ENCODE measurements at regions not wholly inside any gene's neighbourhood (a gene's known extent, or its start where the extent isn't known, plus 50 kb on each side); places are given as distances from the start of the nearest gene placed in this dataset.

DNA sequence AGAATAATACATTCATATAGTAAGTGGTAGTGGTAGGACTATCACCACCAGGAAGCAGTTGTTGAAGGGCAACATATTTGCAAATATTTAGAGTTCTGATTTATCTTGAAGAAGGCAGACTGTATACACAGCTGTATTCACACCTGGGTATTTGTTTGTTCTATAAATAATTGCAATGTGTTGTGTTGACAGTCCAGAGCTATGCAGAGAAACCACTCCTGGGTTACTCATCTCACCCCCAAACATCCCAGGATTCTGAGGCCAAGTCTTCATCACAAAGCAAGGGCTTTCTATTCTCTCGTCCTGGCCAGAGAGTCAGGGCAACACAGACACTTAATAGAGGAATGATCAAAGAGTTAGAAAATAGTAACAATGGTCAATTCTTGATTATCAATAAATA, 102.1 kb upstream of the FAT3 start:
- ATAC-seq (ENCODE audit: low read depth) = no peak
- H2BK120ac ChIP-seq (ENCODE audit: low read depth, low read length) = no peak overlapping the region
- no CpG with 5 or more reads among the region's 1 CpG for WGBS, 2 experiments (ENCODE audit: extremely low coverage in 2 of 2, insufficient read length in 1 of 2)
- H2BK5ac ChIP-seq (ENCODE audit: low read depth, low read length, poor library complexity, severe bottlenecking) = no peak overlapping the region
- peaks cover 3% of the 10 kb centered on the region; the same call in 1 of the 2 replicates for H3K9me3 ChIP-seq (ENCODE audit: control insufficient read depth, insufficient read depth, low read length)
- intact Hi-C loops (cut with micrococcal nuclease) = no loop called here
- no peak overlapping the region for H4K5ac ChIP-seq (ENCODE audit: low read depth, low read length)
- no peaks in the 10 kb centered on the region for H4K20me1 ChIP-seq (ENCODE audit: insufficient read depth, low read length)
- ChIA-PET CTCF (no interaction called here), POLR2A (ENCODE audit: unreplicated experiment) (no interaction called here)
- no peak overlapping the region for H3K4me2 ChIP-seq (ENCODE audit: low read depth, low read length)
- H3K23ac ChIP-seq (ENCODE audit: low read depth, low read length) = no peak overlapping the region
- no peak overlapping the region for H3K4me3 ChIP-seq (ENCODE audit: insufficient read depth, low read depth, low read length)
- DNase-seq = no peak
- no peak overlapping the region for H2AK5ac ChIP-seq (ENCODE audit: low read depth, low read length)
- no peak overlapping the region for H3K27ac ChIP-seq (ENCODE audit: insufficient read depth, low read length)
- no peaks in the 10 kb centered on the region for H3K79me1 ChIP-seq (ENCODE audit: low read depth in 1 of 2, low read length in 2 of 2)
- no peaks in the 10 kb centered on the region for H3K9me1 ChIP-seq (ENCODE audit: insufficient read depth, low read length)
- no peak overlapping the region for H4K8ac ChIP-seq (ENCODE audit: low read depth in 2 of 2, low read length in 2 of 2)
- no peak overlapping the region for H3K18ac ChIP-seq (ENCODE audit: low read depth, low read length)
- no TSS peak for BruUV-seq (replicated peaks)
- no peak overlapping the region for H3K9ac ChIP-seq (ENCODE audit: low read depth, low read length)
- dilution Hi-C loops (cut with HindIII; ENCODE audit: low sequenced_read_pairs, unreplicated experiment) = no loop called here
- H3K4me1 ChIP-seq (ENCODE audit: control insufficient read depth, insufficient read depth, low read length) = no peaks in the 10 kb centered on the region
- H2BK20ac ChIP-seq (ENCODE audit: low read depth, low read length) = no peak overlapping the region
- in situ Hi-C loops (cut with MboI; ENCODE audit: low sequenced_read_pairs) = no loop called here
- H3K27me3 ChIP-seq (ENCODE audit: control insufficient read depth, insufficient read depth, low read length) = no peaks in the 10 kb centered on the region
- TF ChIP-seq RAD21 (IDR thresholded peaks at IDR 0.05; ENCODE audit: low read length) = no peak
- TF ChIP-seq, protein P1, sequence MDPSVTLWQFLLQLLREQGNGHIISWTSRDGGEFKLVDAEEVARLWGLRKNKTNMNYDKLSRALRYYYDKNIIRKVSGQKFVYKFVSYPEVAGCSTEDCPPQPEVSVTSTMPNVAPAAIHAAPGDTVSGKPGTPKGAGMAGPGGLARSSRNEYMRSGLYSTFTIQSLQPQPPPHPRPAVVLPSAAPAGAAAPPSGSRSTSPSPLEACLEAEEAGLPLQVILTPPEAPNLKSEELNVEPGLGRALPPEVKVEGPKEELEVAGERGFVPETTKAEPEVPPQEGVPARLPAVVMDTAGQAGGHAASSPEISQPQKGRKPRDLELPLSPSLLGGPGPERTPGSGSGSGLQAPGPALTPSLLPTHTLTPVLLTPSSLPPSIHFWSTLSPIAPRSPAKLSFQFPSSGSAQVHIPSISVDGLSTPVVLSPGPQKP (IDR thresholded peaks at IDR 0.05; ENCODE audit: borderline replicate concordance, low read depth, low read length) = no peak
- TF ChIP-seq POLR2A (IDR thresholded peaks at IDR 0.05; ENCODE audit: low read depth, low read length) = no peak
- no peak for TF ChIP-seq CEBPB (IDR thresholded peaks at IDR 0.05; ENCODE audit: low read depth, low read length)
- no peak for TF ChIP-seq RFX5 (IDR thresholded peaks at IDR 0.05; ENCODE audit: low read depth, low read length)
- no peak for TF ChIP-seq MXI1 (IDR thresholded peaks at IDR 0.05; ENCODE audit: borderline replicate concordance, low read depth, low read length)
- no peak for TF ChIP-seq NFE2L2 (IDR thresholded peaks at IDR 0.05; ENCODE audit: low read depth, low read length)
- H3K56ac ChIP-seq (ENCODE audit: extremely low read depth, insufficient read depth, low read length) = no peak overlapping the region
- no peaks in the 10 kb centered on the region for H3K36me3 ChIP-seq (ENCODE audit: control insufficient read depth, insufficient read depth, low read length)
- no peak overlapping the region for H3K14ac ChIP-seq (replicated peaks; ENCODE audit: low read depth, low read length)
- no peak overlapping the region for H2AFZ ChIP-seq (replicated peaks; ENCODE audit: low read length, poor library complexity)
- H3K4ac ChIP-seq (ENCODE audit: low read depth, low read length) = no peak overlapping the region
- no peak overlapping the region for H2AK9ac ChIP-seq (replicated peaks; ENCODE audit: low read depth, low read length, poor library complexity)
- H2BK15ac ChIP-seq (ENCODE audit: low read depth, low read length) = no peak overlapping the region
- no peak overlapping the region for H4K91ac ChIP-seq (ENCODE audit: insufficient read depth, low read depth, low read length)

Data from IMR-90 (cell line).